ENCODE measurements at regions not wholly inside any gene's neighbourhood (a gene's known extent, or its start where the extent isn't known, plus 50 kb on each side); places are given as distances from the start of the nearest gene placed in this dataset.
"Not testable (repeated sequence)": the region's sequence is repeated elsewhere in the genome, so short reads cannot be mapped to it uniquely, and the experiment has no call there.

DNA sequence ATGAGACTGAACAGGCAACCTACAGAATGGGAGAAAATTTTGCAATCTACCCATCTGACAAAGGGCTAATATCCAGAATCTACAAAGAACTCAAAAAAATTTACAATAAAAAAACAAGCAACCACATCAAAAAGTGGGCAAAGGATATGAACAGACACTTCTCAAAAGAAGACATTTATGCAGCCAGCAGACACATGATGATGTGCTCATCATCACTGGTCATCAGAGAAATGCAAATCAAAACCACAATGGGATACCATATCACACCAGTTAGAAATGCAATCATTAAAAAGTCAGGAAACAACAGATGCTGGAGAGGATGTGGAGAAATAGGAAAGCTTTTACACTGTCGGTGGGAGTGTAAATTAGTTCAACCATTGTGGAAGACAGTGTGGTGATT lies 51.7 kb upstream of the PAXBP1 start:
- DNase-seq; in situ Hi-C loops (cut with HindIII; ENCODE audit: low pct_ligation_motif_present, low pct_unique_long_range_greater_than_20kb, low sequenced_read_pairs): not testable (repeated sequence)

DNA sequence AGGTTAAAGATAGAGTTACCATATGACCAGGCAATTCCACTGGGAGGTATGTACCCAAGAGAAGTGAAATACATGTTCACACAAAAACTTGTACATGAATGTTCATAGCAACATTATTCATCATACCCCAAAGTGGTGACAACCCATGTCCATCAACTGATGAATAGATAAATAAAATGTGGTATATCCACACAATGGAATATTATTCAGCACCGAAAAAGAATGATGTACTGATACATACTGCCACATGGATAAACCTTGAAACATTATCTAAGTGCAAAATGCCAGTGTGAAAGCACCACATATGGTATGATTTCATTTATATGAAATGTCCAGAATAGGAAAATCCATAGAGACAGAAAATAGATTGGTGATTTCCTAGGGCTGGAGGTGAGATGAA lies 53.4 kb upstream of the PAXBP1 start:
- no peak for DNase-seq
- in situ Hi-C loops (cut with HindIII; ENCODE audit: low pct_ligation_motif_present, low pct_unique_long_range_greater_than_20kb, low sequenced_read_pairs) = no loop called here

DNA sequence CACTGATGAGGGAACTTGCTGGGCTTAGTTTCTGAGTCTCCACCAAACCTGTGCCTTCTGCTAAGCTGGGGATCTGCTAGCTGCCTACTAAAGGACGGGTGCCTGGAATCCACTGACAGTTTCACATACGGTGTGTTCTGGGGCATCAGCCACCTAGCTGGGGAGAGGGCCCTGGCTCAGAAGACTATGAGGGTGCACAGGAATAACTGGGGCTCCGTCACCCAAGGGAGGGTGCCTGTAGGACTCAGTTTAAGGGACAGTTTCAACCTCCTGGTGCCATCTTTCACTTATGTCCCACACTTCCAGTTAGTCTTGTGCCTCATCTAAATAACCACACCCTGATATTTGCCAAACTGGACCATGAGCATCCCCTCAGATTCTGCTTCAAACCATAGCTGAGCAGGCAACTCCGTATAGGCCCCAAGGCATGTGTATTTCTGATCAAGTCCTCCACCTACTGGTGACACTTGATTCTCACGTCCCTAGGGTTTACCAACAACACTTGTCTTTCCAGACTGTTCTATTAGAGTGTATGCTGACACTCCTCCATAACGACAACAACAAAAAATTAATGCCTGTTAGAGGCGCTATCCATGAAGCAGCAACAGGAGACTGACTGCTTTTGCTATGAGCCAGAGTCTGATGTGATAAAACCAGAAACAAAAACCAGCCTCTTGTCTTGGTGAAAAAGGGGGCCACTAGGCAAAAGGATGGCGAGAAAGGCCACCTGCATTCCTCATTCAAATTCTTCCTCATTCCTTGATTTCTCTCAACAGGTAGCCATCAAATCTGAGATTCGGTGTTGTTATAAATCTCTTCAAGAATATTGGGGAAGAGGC lies 55.0 kb upstream of the PAXBP1 start:
- DNase-seq = peak; percentile 58
- in situ Hi-C loops (cut with HindIII; ENCODE audit: low pct_ligation_motif_present, low pct_unique_long_range_greater_than_20kb, low sequenced_read_pairs) = no loop called here

DNA sequence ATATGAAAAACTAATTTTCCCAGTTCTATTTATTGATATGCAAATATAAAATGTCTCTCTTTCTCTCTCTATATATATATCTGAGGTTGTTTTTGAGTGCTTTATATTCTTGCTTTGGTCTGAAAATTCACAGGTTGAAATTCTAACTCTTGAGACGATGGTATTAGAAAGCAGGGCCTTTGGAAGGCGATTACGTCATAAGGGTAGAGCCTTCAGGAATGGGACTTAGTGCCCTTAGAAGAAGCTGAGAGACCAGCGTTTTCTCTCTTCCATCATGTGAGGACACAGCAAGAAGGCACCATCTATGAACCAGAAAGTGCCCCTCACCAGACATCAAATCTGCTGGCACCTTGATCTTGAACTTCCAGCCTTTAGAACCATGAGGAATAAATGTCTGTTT lies 57.4 kb upstream of the PAXBP1 start:
- DNase-seq = no peak
- in situ Hi-C loops (cut with HindIII; ENCODE audit: low pct_ligation_motif_present, low pct_unique_long_range_greater_than_20kb, low sequenced_read_pairs) = no loop called here

DNA sequence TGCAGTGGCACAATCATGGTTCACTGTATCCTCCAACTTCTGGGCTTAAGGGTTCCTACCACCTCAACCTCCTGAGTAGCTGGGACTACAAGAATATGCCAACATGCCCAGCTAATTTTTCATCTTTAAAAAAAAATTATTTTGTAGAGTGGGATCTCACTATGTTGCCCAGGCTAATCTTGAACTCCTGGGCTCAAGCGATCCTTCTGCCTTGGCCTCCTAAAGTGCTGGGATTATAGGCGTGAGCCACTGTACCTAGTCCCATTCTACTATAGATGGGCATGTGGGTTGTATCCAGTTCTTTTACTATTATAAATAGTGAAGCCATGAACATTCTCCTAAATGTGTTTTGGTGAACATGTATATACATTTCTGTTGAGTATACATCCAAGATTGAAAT lies 57.9 kb upstream of the PAXBP1 start:
- DNase-seq = no peak
- in situ Hi-C loops (cut with HindIII; ENCODE audit: low pct_ligation_motif_present, low pct_unique_long_range_greater_than_20kb, low sequenced_read_pairs) = no loop called here

DNA sequence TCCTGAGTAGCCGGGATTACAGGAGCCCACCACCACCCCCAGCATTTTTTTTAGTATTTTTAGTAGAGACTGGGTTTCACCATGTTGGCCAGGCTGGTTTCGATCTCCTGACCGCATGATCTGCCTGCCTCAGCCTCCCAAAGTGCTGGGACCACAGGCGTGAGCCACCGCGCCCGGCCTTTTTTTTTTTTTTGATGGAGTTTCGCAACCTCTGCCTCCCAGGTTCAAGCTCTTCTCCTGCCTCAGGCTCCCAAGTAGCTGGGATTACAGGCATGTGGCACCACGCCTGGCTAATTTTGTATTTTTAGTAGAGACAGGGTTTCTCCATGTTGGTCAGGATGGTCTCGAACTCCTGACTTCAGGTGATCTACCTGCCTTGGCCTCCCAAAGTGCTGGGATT lies 60.2 kb upstream of the PAXBP1 start:
- DNase-seq; in situ Hi-C loops (cut with HindIII; ENCODE audit: low pct_ligation_motif_present, low pct_unique_long_range_greater_than_20kb, low sequenced_read_pairs): not testable (repeated sequence)

DNA sequence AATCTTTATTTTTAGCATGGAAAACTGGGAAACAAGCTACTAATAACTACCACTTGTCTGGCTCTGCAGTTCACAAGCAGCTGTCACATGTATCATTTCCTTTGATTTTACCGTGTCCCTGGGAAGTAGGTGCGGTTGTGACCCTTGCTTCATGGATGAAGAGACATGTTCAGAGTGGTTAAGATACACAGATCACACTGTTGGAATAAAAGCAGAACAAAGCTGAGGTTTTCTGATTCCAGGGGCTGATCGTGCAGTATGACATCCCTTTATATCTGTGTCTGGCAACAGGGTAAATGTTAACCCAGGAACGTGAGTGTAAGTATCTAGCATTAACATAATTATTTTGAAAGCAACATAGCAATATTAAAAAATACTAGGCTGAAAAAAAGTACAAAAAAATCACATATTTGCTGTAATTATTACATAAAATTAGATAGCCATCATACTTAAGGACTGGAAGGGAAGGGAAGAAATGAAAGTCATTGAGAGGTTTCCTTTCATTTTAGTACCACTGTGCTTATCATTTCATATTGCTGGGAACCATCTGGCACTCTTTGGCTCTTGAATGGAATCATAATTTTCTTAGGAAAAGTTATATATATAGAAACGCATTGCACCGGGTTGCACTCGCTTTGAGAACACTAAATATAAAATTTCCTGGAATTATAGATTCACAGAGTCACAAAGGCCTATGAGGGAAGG lies 62.8 kb upstream of the PAXBP1 start:
- in situ Hi-C loops (cut with HindIII; ENCODE audit: low pct_ligation_motif_present, low pct_unique_long_range_greater_than_20kb, low sequenced_read_pairs) = no loop called here
- no peak for DNase-seq

DNA sequence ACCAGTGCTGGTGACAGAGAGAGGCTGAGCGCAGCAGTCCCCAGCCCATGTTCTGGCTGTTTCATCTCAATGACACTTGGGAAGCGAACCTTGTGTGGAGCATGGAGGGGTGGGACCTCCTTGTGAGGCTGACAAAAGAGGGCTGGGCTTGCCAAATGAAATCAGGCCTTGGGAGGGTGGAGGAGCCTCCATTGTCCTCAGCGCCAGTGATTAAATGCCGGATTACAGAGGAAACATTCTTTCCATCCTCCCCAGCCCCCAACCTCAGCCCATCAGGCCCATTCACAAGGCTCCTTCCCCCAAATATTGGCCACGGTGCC lies 63.3 kb upstream of the PAXBP1 start:
- DNase-seq = no peak
- in situ Hi-C loops (cut with HindIII; ENCODE audit: low pct_ligation_motif_present, low pct_unique_long_range_greater_than_20kb, low sequenced_read_pairs) = no loop called here

DNA sequence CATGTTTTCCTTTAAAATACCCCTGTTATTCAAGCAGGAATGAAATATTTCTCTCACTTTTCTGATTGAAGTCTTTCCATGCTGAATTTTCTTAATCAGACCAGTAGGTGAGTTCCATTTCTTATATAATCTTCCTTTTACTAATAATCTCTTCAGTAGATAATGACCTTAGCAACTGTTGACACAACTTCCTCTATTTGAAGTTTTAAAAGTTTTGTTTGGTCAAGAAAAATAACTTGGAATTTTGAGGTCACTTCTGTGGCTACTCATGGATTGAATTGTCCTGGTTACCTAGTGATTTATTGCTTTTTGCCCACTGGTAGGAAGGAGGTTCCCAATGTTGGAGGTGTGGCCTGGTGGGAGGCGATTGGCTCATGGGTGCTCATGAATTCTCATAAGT lies 70.6 kb upstream of the PAXBP1 start:
- no peak for DNase-seq
- in situ Hi-C loops (cut with HindIII; ENCODE audit: low pct_ligation_motif_present, low pct_unique_long_range_greater_than_20kb, low sequenced_read_pairs) = no loop called here

DNA sequence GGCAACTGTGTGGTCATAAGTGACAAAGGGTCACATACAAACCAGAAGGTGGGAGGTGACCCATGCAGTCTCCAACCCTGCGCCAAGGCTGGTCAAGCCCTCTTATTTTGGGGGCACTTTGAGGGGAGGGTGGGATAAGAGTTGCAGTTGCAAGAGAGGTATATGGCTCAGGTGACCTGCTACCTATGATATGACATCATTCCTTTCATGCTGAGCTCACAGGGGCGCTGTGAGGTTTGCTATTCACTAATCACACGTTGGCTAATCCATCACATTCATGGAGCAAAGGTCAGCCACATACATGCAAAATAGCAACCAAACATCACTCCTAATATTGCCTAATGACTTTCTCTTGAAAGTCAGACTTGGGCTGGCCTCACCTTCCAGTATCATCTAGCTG lies 72.0 kb upstream of the PAXBP1 start:
- DNase-seq = no peak
- in situ Hi-C loops (cut with HindIII; ENCODE audit: low pct_ligation_motif_present, low pct_unique_long_range_greater_than_20kb, low sequenced_read_pairs) = no loop called here

DNA sequence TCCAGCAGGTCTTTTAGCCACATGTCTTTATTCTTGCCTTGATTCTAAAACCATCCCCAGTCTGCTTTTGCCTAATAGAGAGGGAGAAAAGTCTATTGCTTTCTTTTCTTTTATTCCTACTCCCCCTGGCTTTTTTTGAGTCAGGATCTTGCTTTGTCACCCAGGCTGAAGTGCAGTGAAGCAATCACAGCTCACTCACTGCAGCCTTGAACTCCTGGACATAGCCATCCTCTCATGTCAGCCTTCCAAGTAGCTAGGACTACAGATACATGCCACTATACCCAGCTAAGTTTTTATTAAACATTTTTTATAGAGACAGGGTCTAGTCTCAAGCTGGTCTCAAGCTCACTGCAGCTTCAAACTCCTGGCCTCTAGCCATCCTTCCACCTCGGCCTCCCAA lies 72.5 kb upstream of the PAXBP1 start:
- no peak for DNase-seq
- in situ Hi-C loops (cut with HindIII; ENCODE audit: low pct_ligation_motif_present, low pct_unique_long_range_greater_than_20kb, low sequenced_read_pairs) = no loop called here

DNA sequence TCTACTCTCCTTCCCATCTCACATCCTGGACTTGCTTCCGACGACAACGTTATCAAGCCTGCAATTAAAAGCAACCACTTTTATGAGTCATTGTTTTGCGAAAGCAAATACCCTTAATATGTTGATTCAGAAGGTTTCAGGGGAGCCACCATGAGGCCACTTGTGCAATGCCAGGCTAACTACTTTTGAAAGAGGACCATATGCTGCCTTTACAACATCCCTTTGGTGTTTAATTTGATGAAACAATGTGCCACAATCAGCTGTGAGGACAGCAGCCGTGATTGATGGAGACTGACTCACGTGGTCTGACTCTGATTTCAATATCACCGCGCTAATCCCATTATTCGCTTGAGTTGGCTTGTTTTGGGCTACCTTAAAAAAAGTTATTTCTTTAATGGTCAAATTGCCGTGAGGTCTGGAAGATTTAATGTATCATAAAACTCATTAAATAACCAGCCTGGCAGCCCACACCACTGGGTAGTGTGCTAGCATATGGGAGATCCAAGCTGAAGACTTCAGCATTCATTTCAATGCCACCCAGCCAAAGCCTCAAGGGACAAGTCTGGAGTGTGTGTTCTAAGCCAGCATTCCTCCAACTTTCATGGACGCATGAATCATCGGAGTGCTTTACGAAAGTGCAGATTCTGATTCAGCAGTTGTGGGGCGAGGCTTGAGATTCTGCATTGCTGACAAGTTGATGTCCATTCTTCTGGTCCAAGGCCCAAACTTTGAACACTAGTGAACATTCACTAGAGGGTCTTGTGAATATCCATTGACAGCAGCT lies 73.3 kb upstream of the PAXBP1 start:
- in situ Hi-C loops (cut with HindIII; ENCODE audit: low pct_ligation_motif_present, low pct_unique_long_range_greater_than_20kb, low sequenced_read_pairs) = no loop called here
- DNase-seq = peak; percentile 30

DNA sequence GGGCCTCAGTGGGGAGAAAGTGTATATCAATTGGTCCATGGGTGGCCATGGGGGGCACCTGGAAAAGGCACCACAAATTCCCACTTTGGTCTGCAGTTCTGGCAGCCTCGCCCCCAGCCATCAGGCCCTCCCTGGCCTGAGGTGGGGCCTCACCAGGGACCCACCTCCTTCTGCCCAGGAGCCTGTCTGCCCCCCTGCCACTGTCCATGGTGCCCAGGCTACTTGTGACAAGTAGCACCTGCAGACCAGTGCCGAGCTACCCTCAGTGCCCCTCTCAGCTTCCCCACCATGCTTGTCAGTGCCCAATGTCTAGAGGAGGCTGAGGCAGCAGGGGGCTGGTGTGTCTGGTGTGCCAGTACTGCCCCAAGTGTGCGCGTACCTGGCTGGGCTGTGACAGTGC lies 87.1 kb upstream of the PAXBP1 start:
- in situ Hi-C loops (cut with HindIII; ENCODE audit: low pct_ligation_motif_present, low pct_unique_long_range_greater_than_20kb, low sequenced_read_pairs) = no loop called here
- no peak for DNase-seq

DNA sequence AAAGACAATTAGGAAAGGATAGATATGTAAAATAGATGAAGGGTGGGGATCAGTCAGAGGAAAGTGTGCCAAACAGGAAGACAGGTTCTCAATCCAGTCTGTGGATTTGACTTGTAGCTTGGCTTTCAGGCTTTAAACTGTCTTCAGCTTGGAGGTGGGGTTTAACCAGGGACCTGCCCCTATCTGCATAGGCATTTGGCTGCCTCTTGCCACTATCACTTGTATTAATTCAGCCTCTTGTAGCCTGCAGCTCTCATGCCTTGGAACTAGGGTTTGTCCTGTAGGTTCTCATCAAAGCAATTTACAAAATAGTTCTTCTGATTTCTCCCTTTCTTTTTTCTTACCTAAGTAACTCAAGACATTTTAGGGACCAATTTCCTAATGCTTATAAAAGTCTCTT lies 88.8 kb upstream of the PAXBP1 start:
- DNase-seq = no peak
- in situ Hi-C loops (cut with HindIII; ENCODE audit: low pct_ligation_motif_present, low pct_unique_long_range_greater_than_20kb, low sequenced_read_pairs) = no loop called here

DNA sequence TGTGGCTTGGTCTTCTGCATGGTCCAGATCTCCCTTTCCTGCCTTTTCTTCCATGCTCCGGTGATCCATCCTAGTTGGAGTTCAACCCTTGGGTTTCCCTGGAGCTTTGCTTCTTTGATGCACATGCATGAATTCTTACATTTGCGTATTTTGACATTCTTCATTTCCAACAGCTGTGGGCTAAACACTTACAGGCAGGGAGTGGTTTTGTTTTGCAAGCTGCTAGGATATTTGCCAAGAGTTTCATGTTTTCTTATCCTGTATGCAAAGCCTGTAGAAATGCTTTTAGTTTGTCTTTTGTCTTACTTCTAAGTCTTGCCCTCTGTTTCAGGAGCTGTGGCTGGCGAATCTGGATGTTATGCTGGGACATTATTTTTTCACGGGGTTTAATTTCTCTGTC lies 90.3 kb upstream of the PAXBP1 start:
- in situ Hi-C loops (cut with HindIII; ENCODE audit: low pct_ligation_motif_present, low pct_unique_long_range_greater_than_20kb, low sequenced_read_pairs) = no loop called here
- DNase-seq = no peak

DNA sequence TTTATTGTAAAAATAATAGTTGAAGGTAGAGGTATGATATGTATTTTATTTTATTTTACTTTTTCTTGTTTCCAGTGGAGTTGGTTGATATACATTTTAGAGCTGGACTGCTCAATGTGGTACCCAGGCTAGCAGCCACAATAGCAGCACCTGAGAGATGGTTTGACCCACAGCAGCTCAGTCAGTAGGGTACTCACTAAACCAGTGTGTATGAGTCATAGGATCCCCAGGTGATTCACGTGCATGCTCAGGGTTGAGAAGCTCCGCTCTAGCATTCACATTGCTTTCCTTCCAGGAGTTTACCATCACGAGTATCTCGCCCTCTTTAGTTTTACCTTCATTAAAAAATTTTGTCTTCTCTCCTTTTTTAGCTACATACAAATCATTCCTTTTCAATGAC lies 96.0 kb upstream of the PAXBP1 start:
- in situ Hi-C loops (cut with HindIII; ENCODE audit: low pct_ligation_motif_present, low pct_unique_long_range_greater_than_20kb, low sequenced_read_pairs) = no loop called here
- DNase-seq = peak; percentile 13

DNA sequence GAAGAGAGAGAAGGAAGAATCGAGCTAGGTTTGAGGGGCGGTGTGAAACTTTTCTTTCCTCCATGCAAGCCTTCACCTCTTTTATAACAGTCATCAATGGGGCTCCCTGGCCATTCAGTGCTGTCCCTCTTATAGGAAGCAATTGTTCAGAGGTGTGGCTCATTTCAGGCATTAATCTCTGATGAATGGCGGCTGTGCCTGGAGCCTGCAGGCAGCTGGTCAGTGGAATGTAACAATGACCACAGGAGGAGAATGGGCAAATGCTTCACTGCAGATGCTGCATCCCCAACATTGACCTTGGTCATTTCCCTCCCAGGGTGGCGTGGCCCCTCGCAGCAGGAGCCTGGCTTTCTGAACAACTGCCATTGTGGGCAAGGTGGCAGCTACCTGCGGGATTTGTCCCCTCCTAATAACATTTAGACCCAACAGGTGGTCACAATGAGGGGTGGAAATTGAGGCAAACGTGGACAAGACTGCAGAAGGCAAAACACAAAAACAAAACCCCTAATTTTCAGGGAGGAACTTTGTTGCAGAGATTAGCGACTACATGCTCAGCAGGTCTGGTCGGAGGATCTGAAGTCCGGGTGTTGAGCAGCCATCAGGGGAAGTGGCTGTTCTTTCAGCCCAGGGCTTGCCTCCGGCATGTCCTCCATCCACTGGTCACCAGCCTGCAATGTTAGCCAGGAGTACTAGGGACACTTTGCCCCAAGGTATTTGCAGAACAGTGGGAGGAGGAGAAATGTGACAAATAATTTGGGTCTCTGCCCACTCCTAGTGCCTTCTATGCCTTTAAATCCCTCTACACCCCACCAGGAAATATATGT lies 97.3 kb upstream of the PAXBP1 start:
- no peak for DNase-seq
- in situ Hi-C loops (cut with HindIII; ENCODE audit: low pct_ligation_motif_present, low pct_unique_long_range_greater_than_20kb, low sequenced_read_pairs) = no loop called here

DNA sequence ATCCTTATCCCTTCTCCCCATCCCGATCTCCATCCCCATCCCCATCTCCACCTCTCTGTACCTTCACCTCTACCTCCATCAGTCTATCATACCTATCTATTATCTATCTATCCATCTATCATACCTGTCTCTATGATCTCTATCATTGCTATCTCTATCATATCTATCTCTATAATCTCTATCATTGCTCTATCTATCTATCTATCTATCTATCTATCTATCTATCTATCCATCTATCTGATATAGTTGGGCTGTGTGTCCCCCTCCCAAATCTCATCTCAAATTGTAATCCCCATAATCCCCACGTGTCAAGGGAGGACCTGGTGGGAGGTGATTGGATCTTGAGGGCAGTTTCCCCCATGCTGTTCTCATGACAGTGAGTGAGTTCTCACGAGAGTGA lies 97.9 kb upstream of the PAXBP1 start:
- DNase-seq = no peak
- in situ Hi-C loops (cut with HindIII; ENCODE audit: low pct_ligation_motif_present, low pct_unique_long_range_greater_than_20kb, low sequenced_read_pairs) = no loop called here

DNA sequence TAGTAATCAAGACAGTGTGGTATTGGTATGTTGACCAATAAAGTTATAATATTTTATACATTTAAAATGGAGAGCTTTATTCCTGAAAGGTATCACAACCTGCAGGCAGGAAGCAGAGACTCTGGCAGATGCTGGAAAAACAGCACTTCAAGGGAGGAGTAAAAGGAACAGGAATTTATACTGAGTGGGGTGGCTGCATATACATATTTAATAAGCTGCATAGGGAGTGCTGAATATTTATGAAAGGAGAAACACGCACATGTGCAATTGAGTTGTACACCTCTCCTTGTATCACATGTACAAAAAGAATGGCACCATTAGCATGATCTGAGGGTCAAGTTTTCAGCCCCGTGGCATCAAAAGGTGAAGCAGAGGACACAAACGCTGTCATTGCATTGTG lies 104.9 kb upstream of the PAXBP1 start:
- in situ Hi-C loops (cut with HindIII; ENCODE audit: low pct_ligation_motif_present, low pct_unique_long_range_greater_than_20kb, low sequenced_read_pairs) = no loop called here
- no peak for DNase-seq

All from ACHN (cell line).